ENCODE measurements at regions not wholly inside any gene's neighbourhood (a gene's known extent, or its start where the extent isn't known, plus 50 kb on each side); places are given as distances from the start of the nearest gene placed in this dataset.
"Not testable (repeated sequence)": the region's sequence is repeated elsewhere in the genome, so short reads cannot be mapped to it uniquely, and the experiment has no call there.

GRCh38 chr10:22467393-22467792 lies 122.1 kb downstream of the SPAG6 start:
- not testable (repeated sequence) for H3K4me1 Mint-ChIP-seq; H3K9me3 Mint-ChIP-seq; H3K27ac Mint-ChIP-seq; H3K9me3 ChIP-seq (ENCODE audit: control insufficient read depth, low read length); H3K4me3 Mint-ChIP-seq; DNase-seq; H3K36me3 ChIP-seq (ENCODE audit: control insufficient read depth, insufficient read depth, low read length); H3K4me1 ChIP-seq (ENCODE audit: control insufficient read depth, insufficient read depth, low read length); H3K9ac ChIP-seq (ENCODE audit: extremely low read depth, low read length, poor library complexity, severe bottlenecking); H3K27ac ChIP-seq (ENCODE audit: low read depth, low read length); H3K36me3 Mint-ChIP-seq (ENCODE audit: low read depth); H3K4me3 ChIP-seq (ENCODE audit: low read length)
- H3K27me3 Mint-ChIP-seq (ENCODE audit: insufficient read depth): peaks cover 30% of the 10 kb centered on the region
- WGBS, 2 experiments (ENCODE audit: insufficient coverage in 1 of 2, insufficient read length in 1 of 2): 88 to 95% methylated on average over 1 to 4 of the region's 4 CpGs
- peaks cover 30% of the 10 kb centered on the region for H3K27me3 ChIP-seq (ENCODE audit: control insufficient read depth, insufficient read depth, low read length, poor library complexity, severe bottlenecking)

GRCh38 chr10:22468570-22469320 lies 123.4 kb downstream of the SPAG6 start:
- Histone ChIP-seq H3K27me3 (ENCODE audit: control insufficient read depth, insufficient read depth, low read length, poor library complexity, severe bottlenecking) (peaks cover 43% of the 10 kb centered on the region), H3K9me3 (ENCODE audit: control insufficient read depth, low read length) (no peaks in the 10 kb centered on the region), H3K9ac (ENCODE audit: extremely low read depth, low read length, poor library complexity, severe bottlenecking) (no peak overlapping the region), H3K27ac (ENCODE audit: low read depth, low read length) (no peak overlapping the region), H3K4me1 (ENCODE audit: control insufficient read depth, insufficient read depth, low read length) (no peaks in the 10 kb centered on the region), H3K36me3 (ENCODE audit: control insufficient read depth, insufficient read depth, low read length) (no peaks in the 10 kb centered on the region), H3K4me3 (ENCODE audit: low read length) (no peak overlapping the region)
- Mint-ChIP-seq H3K27me3 (ENCODE audit: insufficient read depth) (peaks cover 42% of the 10 kb centered on the region), H3K4me3 (no peak overlapping the region), H3K4me1 (peaks cover 4% of the 10 kb centered on the region), H3K27ac (no peak overlapping the region), H3K36me3 (ENCODE audit: low read depth) (no peaks in the 10 kb centered on the region), H3K9me3 (no peaks in the 10 kb centered on the region)
- no peak for TF ChIP-seq CTCF (conservative IDR thresholded peaks at IDR 0.05)
- DNase-seq: no peak
- WGBS, 2 experiments (ENCODE audit: insufficient coverage in 1 of 2, insufficient read length in 1 of 2): 83 to 87% methylated on average over 3 of the region's 3 CpGs

- no peaks in the 10 kb centered on the region for H3K9me3 ChIP-seq (ENCODE audit: control insufficient read depth, low read length)
- peaks cover 7% of the 10 kb centered on the region for H3K4me1 Mint-ChIP-seq
- DNase-seq: no peak
- H3K4me3 ChIP-seq (ENCODE audit: low read length): no peak overlapping the region
- no peak overlapping the region for H3K4me3 Mint-ChIP-seq
- peaks cover 86% of the 10 kb centered on the region for H3K27me3 ChIP-seq (ENCODE audit: control insufficient read depth, insufficient read depth, low read length, poor library complexity, severe bottlenecking)
- H3K27me3 Mint-ChIP-seq (ENCODE audit: insufficient read depth): peaks cover 82% of the 10 kb centered on the region
- no peak for TF ChIP-seq CTCF (conservative IDR thresholded peaks at IDR 0.05)
- no peaks in the 10 kb centered on the region for H3K36me3 ChIP-seq (ENCODE audit: control insufficient read depth, insufficient read depth, low read length)
- H3K9me3 Mint-ChIP-seq: no peaks in the 10 kb centered on the region
- H3K27ac ChIP-seq (ENCODE audit: low read depth, low read length): no peak overlapping the region
- H3K9ac ChIP-seq (ENCODE audit: extremely low read depth, low read length, poor library complexity, severe bottlenecking): no peak overlapping the region
- peaks cover 5% of the 10 kb centered on the region for H3K4me1 ChIP-seq (ENCODE audit: control insufficient read depth, insufficient read depth, low read length)
- H3K36me3 Mint-ChIP-seq (ENCODE audit: low read depth): no peaks in the 10 kb centered on the region
- 94 to 96% methylated on average over 6 of the region's 6 CpGs for WGBS, 2 experiments (ENCODE audit: insufficient coverage in 1 of 2, insufficient read length in 1 of 2)
- no peak overlapping the region for H3K27ac Mint-ChIP-seq
Observed at GRCh38 chr10:22473044-22473443, 127.7 kb downstream of the SPAG6 start.

Measured in endodermal cell (in vitro differentiated cells).